ENCODE measurements at regions not wholly inside any gene's neighbourhood (a gene's known extent, or its start where the extent isn't known, plus 50 kb on each side); places are given as distances from the start of the nearest gene placed in this dataset.

- intact Hi-C loops (cut with micrococcal nuclease; ENCODE audit: unreplicated experiment) (no loop called here), in situ Hi-C loops (cut with HindIII; ENCODE audit: extremely low pct_ligation_motif_present, low pct_unique_long_range_greater_than_20kb) (no loop called here)
- FAIRE-seq (no peak), ATAC-seq (no peak), DNase-seq (ENCODE audit: low spot score) (no peak)
- Histone ChIP-seq H2AFZ (ENCODE audit: low read length) (no peak overlapping the region), H3K36me3 (replicated peaks in 1 of 2; ENCODE audit: control insufficient read depth in 1 of 2, insufficient read depth in 2 of 2, low read length in 2 of 2) (no peaks in the 10 kb centered on the region), H3K79me2 (ENCODE audit: insufficient read depth, low read length) (no peaks in the 10 kb centered on the region), H3K27ac (ENCODE audit: extremely low read length, insufficient read depth, low read length) (no peak overlapping the region), H3K4me2 (ENCODE audit: low read depth, low read length) (no peak overlapping the region), H3K27me3 (ENCODE audit: control insufficient read depth in 1 of 2, insufficient read depth in 2 of 2, low read length in 2 of 2) (peaks cover 0 to 3% of the 10 kb centered on the region in 2 experiments; a peak in 1 of 5 replicates), H3K4me3 (replicated peaks in 1 of 3; ENCODE audit: insufficient read depth in 1 of 3, low read depth in 2 of 3, low read length in 3 of 3) (no peak overlapping the region), H3K9me3 (ENCODE audit: low read length) (no peaks in the 10 kb centered on the region; the same call in 1 of the 2 replicates), H3K4me1 (ENCODE audit: insufficient read depth, low read length) (no peaks in the 10 kb centered on the region), H3K9ac (ENCODE audit: insufficient read depth, low read depth, low read length) (no peak overlapping the region), H4K20me1 (ENCODE audit: insufficient read depth, low read length) (no peaks in the 10 kb centered on the region)
- WGBS (ENCODE audit: low lambda C conversion rate): 2% methylated on average over 7 of the region's 7 CpGs
- ChIA-PET CTCF (ENCODE audit: low intra/inter-chr PET ratio, low total read pairs) (no interaction called here), POLR2A (no interaction called here)
- TF ChIP-seq ZBTB7A (CRISPR knock-in tag; IDR thresholded peaks at IDR 0.05) (no peak), PBX2 (CRISPR knock-in tag; IDR thresholded peaks at IDR 0.05) (no peak)
- no TSS peak for BruUV-seq (replicated peaks)
Observed at GRCh38 chr1:29711582-29712283, 475.4 kb downstream of the PTPRU start.

- Histone ChIP-seq H3K9me3 (ENCODE audit: low read length) (no peaks in the 10 kb centered on the region), H3K4me1 (ENCODE audit: insufficient read depth, low read length) (no peaks in the 10 kb centered on the region), H3K9ac (ENCODE audit: insufficient read depth, low read depth, low read length) (no peak overlapping the region), H3K27ac (ENCODE audit: extremely low read length, insufficient read depth, low read length) (no peak overlapping the region), H3K4me2 (ENCODE audit: low read depth, low read length) (no peak overlapping the region), H2AFZ (ENCODE audit: low read length) (no peak overlapping the region), H3K27me3 (ENCODE audit: control insufficient read depth in 1 of 2, insufficient read depth in 2 of 2, low read length in 2 of 2) (peaks cover 0 to 3% of the 10 kb centered on the region in 2 experiments; a peak in 1 of 5 replicates), H3K36me3 (replicated peaks in 1 of 2; ENCODE audit: control insufficient read depth in 1 of 2, insufficient read depth in 2 of 2, low read length in 2 of 2) (no peaks in the 10 kb centered on the region), H3K79me2 (ENCODE audit: insufficient read depth, low read length) (no peaks in the 10 kb centered on the region), H3K4me3 (replicated peaks in 1 of 3; ENCODE audit: insufficient read depth in 1 of 3, low read depth in 2 of 3, low read length in 3 of 3) (no peak overlapping the region), H4K20me1 (ENCODE audit: insufficient read depth, low read length) (no peaks in the 10 kb centered on the region)
- intact Hi-C loops (cut with micrococcal nuclease; ENCODE audit: unreplicated experiment): no loop called here
- BruUV-seq (replicated peaks): no TSS peak
- WGBS (ENCODE audit: low lambda C conversion rate): 13% methylated on average over 7 of the region's 9 CpGs
- FAIRE-seq (no peak), ATAC-seq (no peak), DNase-seq (ENCODE audit: low spot score) (no peak)
- ChIA-PET CTCF (ENCODE audit: low intra/inter-chr PET ratio, low total read pairs) (no interaction called here), POLR2A (no interaction called here)
- in situ Hi-C loops (cut with HindIII; ENCODE audit: extremely low pct_ligation_motif_present, low pct_unique_long_range_greater_than_20kb): no loop called here
- no peak for TF ChIP-seq ZNF234 (CRISPR knock-in tag; conservative IDR thresholded peaks at IDR 0.05)
- no peak for TF ChIP-seq HNRNPH1 (optimal IDR thresholded peaks at IDR 0.05; ENCODE audit: low read depth, low read length)
- TF ChIP-seq ZNF564 (CRISPR knock-in tag; IDR thresholded peaks at IDR 0.05): no peak
- TF ChIP-seq CBFB (CRISPR knock-in tag; IDR thresholded peaks at IDR 0.05): no peak
- TF ChIP-seq MXD3 (CRISPR knock-in tag; IDR thresholded peaks at IDR 0.05): no peak
- no peak for TF ChIP-seq EHMT2 (IDR thresholded peaks at IDR 0.05; ENCODE audit: borderline replicate concordance, low read depth, low read length)
- no peak for TF ChIP-seq CREBL2 (CRISPR knock-in tag; IDR thresholded peaks at IDR 0.05; ENCODE audit: borderline replicate concordance)
- TF ChIP-seq SYNCRIP (IDR thresholded peaks at IDR 0.05; ENCODE audit: insufficient read depth, low read depth, low read length): no peak
- no peak for TF ChIP-seq SATB2 (CRISPR knock-in tag; IDR thresholded peaks at IDR 0.05)
- no peak for TF ChIP-seq RBFOX2 (IDR thresholded peaks at IDR 0.05; ENCODE audit: low read depth, low read length)
- no peak for TF ChIP-seq ZNF256 (CRISPR knock-in tag; conservative IDR thresholded peaks at IDR 0.05)
- TF ChIP-seq JARID2 (CRISPR knock-in tag; IDR thresholded peaks at IDR 0.05; ENCODE audit: insufficient replicate concordance): no peak
- TF ChIP-seq ZFP36L2 (CRISPR knock-in tag; IDR thresholded peaks at IDR 0.05): no peak
- TF ChIP-seq ZBTB34 (CRISPR knock-in tag; IDR thresholded peaks at IDR 0.05): no peak
Observed at GRCh38 chr1:29709704-29710280, 473.5 kb downstream of the PTPRU start.
